ENCODE measurements at regions not wholly inside any gene's neighbourhood (a gene's known extent, or its start where the extent isn't known, plus 50 kb on each side); places are given as distances from the start of the nearest gene placed in this dataset.

DNA sequence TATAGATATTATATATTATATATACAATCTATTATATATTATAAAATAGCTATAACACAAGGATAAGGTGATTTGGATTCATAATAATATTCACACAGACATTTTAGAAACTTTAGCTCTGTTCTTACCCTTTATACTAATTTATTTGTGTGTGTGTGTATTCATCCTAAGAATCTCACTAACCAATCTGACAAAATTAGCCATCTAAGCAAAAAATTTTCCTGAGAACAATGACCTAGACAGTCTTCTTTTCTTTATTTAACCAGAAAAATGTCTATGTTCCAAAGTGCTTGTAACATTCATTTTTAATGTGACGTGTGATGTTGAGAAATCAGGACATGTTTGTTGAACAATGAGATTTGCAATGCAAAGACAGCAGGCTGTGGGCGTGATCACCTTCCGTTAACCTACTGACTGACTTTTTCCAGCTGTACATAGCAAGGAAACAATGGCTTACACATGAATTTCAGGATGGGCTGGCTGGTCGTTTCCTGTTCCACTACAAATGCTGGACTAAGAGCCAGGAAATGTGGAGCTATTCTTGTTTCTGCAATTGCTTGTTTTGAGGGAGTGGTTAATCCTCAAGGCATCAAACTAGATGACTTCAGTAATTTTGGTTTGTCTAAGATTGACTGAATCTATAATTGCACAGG lies 634.6 kb upstream of the ARGLU1 start:
- 89 to 92% methylated on average over 2 to 4 of the region's 4 CpGs for WGBS, 2 experiments (ENCODE audit: insufficient coverage in 1 of 2, insufficient read length in 1 of 2)
- Mint-ChIP-seq H3K4me1 (peaks cover 3% of the 10 kb centered on the region), H3K27ac (no peak overlapping the region), H3K36me3 (ENCODE audit: low read depth) (no peaks in the 10 kb centered on the region), H3K27me3 (ENCODE audit: insufficient read depth) (peaks cover 7% of the 10 kb centered on the region), H3K9me3 (no peaks in the 10 kb centered on the region), H3K4me3 (no peak overlapping the region)
- no peak overlapping the region for H3K9ac ChIP-seq (ENCODE audit: extremely low read depth, low read length, poor library complexity, severe bottlenecking)
- H3K4me1 ChIP-seq (ENCODE audit: control insufficient read depth, insufficient read depth, low read length) = no peaks in the 10 kb centered on the region
- H3K9me3 ChIP-seq (ENCODE audit: control insufficient read depth, low read length) = no peaks in the 10 kb centered on the region
- H3K36me3 ChIP-seq (ENCODE audit: control insufficient read depth, insufficient read depth, low read length) = no peaks in the 10 kb centered on the region
- no peak overlapping the region for H3K27ac ChIP-seq (ENCODE audit: low read depth, low read length)
- TF ChIP-seq, protein P1, sequence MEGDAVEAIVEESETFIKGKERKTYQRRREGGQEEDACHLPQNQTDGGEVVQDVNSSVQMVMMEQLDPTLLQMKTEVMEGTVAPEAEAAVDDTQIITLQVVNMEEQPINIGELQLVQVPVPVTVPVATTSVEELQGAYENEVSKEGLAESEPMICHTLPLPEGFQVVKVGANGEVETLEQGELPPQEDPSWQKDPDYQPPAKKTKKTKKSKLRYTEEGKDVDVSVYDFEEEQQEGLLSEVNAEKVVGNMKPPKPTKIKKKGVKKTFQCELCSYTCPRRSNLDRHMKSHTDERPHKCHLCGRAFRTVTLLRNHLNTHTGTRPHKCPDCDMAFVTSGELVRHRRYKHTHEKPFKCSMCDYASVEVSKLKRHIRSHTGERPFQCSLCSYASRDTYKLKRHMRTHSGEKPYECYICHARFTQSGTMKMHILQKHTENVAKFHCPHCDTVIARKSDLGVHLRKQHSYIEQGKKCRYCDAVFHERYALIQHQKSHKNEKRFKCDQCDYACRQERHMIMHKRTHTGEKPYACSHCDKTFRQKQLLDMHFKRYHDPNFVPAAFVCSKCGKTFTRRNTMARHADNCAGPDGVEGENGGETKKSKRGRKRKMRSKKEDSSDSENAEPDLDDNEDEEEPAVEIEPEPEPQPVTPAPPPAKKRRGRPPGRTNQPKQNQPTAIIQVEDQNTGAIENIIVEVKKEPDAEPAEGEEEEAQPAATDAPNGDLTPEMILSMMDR (conservative IDR thresholded peaks at IDR 0.05) = no peak
- DNase-seq = no peak
- H3K4me3 ChIP-seq (ENCODE audit: low read length) = no peak overlapping the region
- H3K27me3 ChIP-seq (ENCODE audit: control insufficient read depth, insufficient read depth, low read length, poor library complexity, severe bottlenecking) = no peaks in the 10 kb centered on the region

DNA sequence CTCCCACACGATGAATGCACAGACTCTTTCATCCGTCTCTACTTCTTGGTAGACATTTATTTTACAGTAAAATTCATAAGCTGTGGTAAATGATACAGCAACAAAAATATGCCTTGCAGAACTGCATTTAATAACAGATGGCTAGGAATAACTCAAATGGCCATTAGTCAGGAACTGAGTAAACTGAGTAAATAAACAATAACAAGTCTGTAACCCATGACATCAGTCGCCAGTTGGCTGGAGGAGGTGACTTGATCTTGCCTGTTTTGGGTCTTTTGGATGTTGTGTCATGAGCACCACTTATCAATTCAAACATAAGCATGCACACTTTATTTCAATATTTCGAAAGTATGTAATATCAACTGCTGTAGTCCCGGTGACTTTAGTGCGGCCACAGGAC lies 632.6 kb upstream of the ARGLU1 start:
- no peaks in the 10 kb centered on the region for H3K4me1 ChIP-seq (ENCODE audit: control insufficient read depth, insufficient read depth, low read length)
- H3K9me3 ChIP-seq (ENCODE audit: control insufficient read depth, low read length) = peaks cover 6% of the 10 kb centered on the region
- no peak overlapping the region for H3K27ac Mint-ChIP-seq
- no peak for DNase-seq
- peaks cover 3% of the 10 kb centered on the region for H3K4me1 Mint-ChIP-seq
- TF ChIP-seq, protein P1 (conservative IDR thresholded peaks at IDR 0.05) = no peak
- no peaks in the 10 kb centered on the region for H3K27me3 ChIP-seq (ENCODE audit: control insufficient read depth, insufficient read depth, low read length, poor library complexity, severe bottlenecking)
- H3K9ac ChIP-seq (ENCODE audit: extremely low read depth, low read length, poor library complexity, severe bottlenecking) = no peak overlapping the region
- H3K9me3 Mint-ChIP-seq = peaks cover 5% of the 10 kb centered on the region
- 89 to 93% methylated on average over 3 to 6 of the region's 6 CpGs for WGBS, 2 experiments (ENCODE audit: insufficient coverage in 1 of 2, insufficient read length in 1 of 2)
- H3K27ac ChIP-seq (ENCODE audit: low read depth, low read length) = no peak overlapping the region
- no peak overlapping the region for H3K4me3 Mint-ChIP-seq
- H3K27me3 Mint-ChIP-seq (ENCODE audit: insufficient read depth) = peaks cover 7% of the 10 kb centered on the region
- no peaks in the 10 kb centered on the region for H3K36me3 Mint-ChIP-seq (ENCODE audit: low read depth)
- H3K36me3 ChIP-seq (ENCODE audit: control insufficient read depth, insufficient read depth, low read length) = no peaks in the 10 kb centered on the region
- H3K4me3 ChIP-seq (ENCODE audit: low read length) = no peak overlapping the region

DNA sequence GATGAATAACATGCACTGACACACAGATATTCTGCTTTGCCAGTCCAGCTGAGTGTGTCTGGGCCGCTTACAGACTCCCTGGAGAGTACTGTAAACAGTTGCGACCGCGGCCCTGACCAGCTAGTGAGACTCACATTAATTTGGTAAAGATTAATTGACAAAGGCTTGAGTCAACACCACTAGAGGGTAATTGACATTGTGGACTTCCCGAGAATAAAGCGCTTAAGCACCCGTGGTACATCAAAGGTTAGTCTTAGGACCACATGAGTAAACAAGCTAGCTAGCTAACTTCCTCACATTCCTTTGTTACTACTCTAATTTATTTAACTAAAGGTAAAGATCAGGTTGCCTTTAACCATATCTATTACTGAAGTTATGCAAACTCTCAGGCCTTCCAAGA lies 624.4 kb upstream of the ARGLU1 start:
- Mint-ChIP-seq H3K27me3 (ENCODE audit: insufficient read depth) (peaks cover 29% of the 10 kb centered on the region), H3K4me3 (no peak overlapping the region), H3K9me3 (peaks cover 20% of the 10 kb centered on the region), H3K4me1 (peaks cover 14% of the 10 kb centered on the region), H3K36me3 (ENCODE audit: low read depth) (no peaks in the 10 kb centered on the region), H3K27ac (no peak overlapping the region)
- no peaks in the 10 kb centered on the region for H3K4me1 ChIP-seq (ENCODE audit: control insufficient read depth, insufficient read depth, low read length)
- no peak overlapping the region for H3K9ac ChIP-seq (ENCODE audit: extremely low read depth, low read length, poor library complexity, severe bottlenecking)
- TF ChIP-seq, protein P1 (conservative IDR thresholded peaks at IDR 0.05) = no peak
- no peak overlapping the region for H3K4me3 ChIP-seq (ENCODE audit: low read length)
- peaks cover 15% of the 10 kb centered on the region for H3K9me3 ChIP-seq (ENCODE audit: control insufficient read depth, low read length)
- H3K27me3 ChIP-seq (ENCODE audit: control insufficient read depth, insufficient read depth, low read length, poor library complexity, severe bottlenecking) = no peaks in the 10 kb centered on the region
- H3K36me3 ChIP-seq (ENCODE audit: control insufficient read depth, insufficient read depth, low read length) = no peaks in the 10 kb centered on the region
- WGBS, 2 experiments (ENCODE audit: insufficient coverage in 1 of 2, insufficient read length in 1 of 2) = 41 to 58% methylated on average over 4 to 7 of the region's 7 CpGs
- no peak overlapping the region for H3K27ac ChIP-seq (ENCODE audit: low read depth, low read length)
- peak; percentile 58 for DNase-seq
